Choroid plexus epithelial cell (primary cell): ENCODE measurements at regions not wholly inside any gene's neighbourhood (a gene's known extent, or its start where the extent isn't known, plus 50 kb on each side); places are given as distances from the start of the nearest gene placed in this dataset.
"Not testable (repeated sequence)": the region's sequence is repeated elsewhere in the genome, so short reads cannot be mapped to it uniquely, and the experiment has no call there.

Experiments used
- DNase-seq: peaks from one replicate; pipeline ENCODE4 v3.0.0-alpha.2; 2010; ENCODE audit warnings: low read depth
- H3K4me3 ChIP-seq: 2 replicates; pipeline ENCODE4 v1.5.1; 2011; ENCODE audit warnings: low read depth, mild to moderate bottlenecking, control low read depth, low read length, moderate library complexity
- CTCF ChIP-seq: conservative IDR thresholded peaks from 2 replicates; pipeline ENCODE4 v1.5.1; 2011; ENCODE audit warnings: low read depth, mild to moderate bottlenecking, control low read depth, inconsistent platforms, low read length, moderate library complexity

GRCh38 chr4:144411119-144411518 is 234.8 kb upstream of the HHIP start:
- TF ChIP-seq CTCF, result no peak
- no peak overlapping the region for H3K4me3 ChIP-seq
- no peak for DNase-seq

GRCh38 chr4:144411700-144412099 is 234.3 kb upstream of the HHIP start:
- TF ChIP-seq CTCF, result no peak
- no peak for DNase-seq
- H3K4me3 ChIP-seq, result no peak overlapping the region

- TF ChIP-seq CTCF, result no peak
- H3K4me3 ChIP-seq, result no peak overlapping the region
- no peak for DNase-seq
These were observed 224.9 kb upstream of the HHIP start for GRCh38 chr4:144421056-144421455.

GRCh38 chr4:144421839-144422565 is 224.0 kb upstream of the HHIP start:
- no peak for TF ChIP-seq CTCF
- DNase-seq, result no peak
- H3K4me3 ChIP-seq, result no peak overlapping the region

GRCh38 chr4:144423930-144424329 is 222.0 kb upstream of the HHIP start:
- TF ChIP-seq CTCF, result no peak
- H3K4me3 ChIP-seq, result no peak overlapping the region
- no peak for DNase-seq

- DNase-seq, H3K4me3 ChIP-seq: not testable (repeated sequence)
These were observed 219.9 kb upstream of the HHIP start for GRCh38 chr4:144426023-144426422.

GRCh38 chr4:144442713-144443112 is 203.2 kb upstream of the HHIP start:
- no peak overlapping the region for H3K4me3 ChIP-seq
- TF ChIP-seq CTCF, result no peak
- DNase-seq, result no peak
